Forelimb muscle (tissue), 1 donor: ENCODE measurements at regions not wholly inside any gene's neighbourhood (a gene's known extent, or its start where the extent isn't known, plus 50 kb on each side); places are given as distances from the start of the nearest gene placed in this dataset.
"Not testable (repeated sequence)": the region's sequence is repeated elsewhere in the genome, so short reads cannot be mapped to it uniquely, and the experiment has no call there.

ENCODE experiments used
- DNase-seq: peaks from one replicate; pipeline ENCODE4 v3.0.0-alpha.2; 2013; ENCODE audit warnings: low read depth

GRCh38 chr14:38056270-38056669, 151.4 kb upstream of the SSTR1 start:
- no peak for DNase-seq

GRCh38 chr14:38062223-38062622, 145.5 kb upstream of the SSTR1 start:
- not testable (repeated sequence) for DNase-seq

- DNase-seq, result no peak
Measured at GRCh38 chr14:38063711-38064320, 143.9 kb upstream of the SSTR1 start.

GRCh38 chr14:38065106-38065762, 142.5 kb upstream of the SSTR1 start:
- no peak for DNase-seq

GRCh38 chr14:38070061-38070588, 137.6 kb upstream of the SSTR1 start:
- DNase-seq, result no peak

GRCh38 chr14:38073641-38074040, 134.1 kb upstream of the SSTR1 start:
- no peak for DNase-seq

- DNase-seq, result no peak
Measured at GRCh38 chr14:38074081-38074480, 133.6 kb upstream of the SSTR1 start.

GRCh38 chr14:38074754-38075153, 132.9 kb upstream of the SSTR1 start:
- DNase-seq, result no peak

GRCh38 chr14:38078393-38078792, 129.3 kb upstream of the SSTR1 start:
- DNase-seq, result no peak

GRCh38 chr14:38079268-38079667, 128.4 kb upstream of the SSTR1 start:
- DNase-seq, result no peak

GRCh38 chr14:38079886-38080285, 127.8 kb upstream of the SSTR1 start:
- DNase-seq, result no peak

GRCh38 chr14:38080696-38081095, 127.0 kb upstream of the SSTR1 start:
- DNase-seq, result no peak

GRCh38 chr14:38083039-38083438, 124.7 kb upstream of the SSTR1 start:
- no peak for DNase-seq

- no peak for DNase-seq
Measured at GRCh38 chr14:38089123-38089522, 118.6 kb upstream of the SSTR1 start.

- DNase-seq, result no peak
Measured at GRCh38 chr14:38090506-38090905, 117.2 kb upstream of the SSTR1 start.

GRCh38 chr14:38098074-38098836, 109.4 kb upstream of the SSTR1 start:
- no peak for DNase-seq

GRCh38 chr14:38101679-38102078, 106.0 kb upstream of the SSTR1 start:
- DNase-seq, result no peak

GRCh38 chr14:38103542-38104225, 104.0 kb upstream of the SSTR1 start:
- DNase-seq, result no peak

GRCh38 chr14:38105106-38105702, 102.5 kb upstream of the SSTR1 start:
- DNase-seq, result no peak

- DNase-seq, result no peak
Measured at GRCh38 chr14:38107216-38107631, 100.5 kb upstream of the SSTR1 start.

- DNase-seq, result no peak
Measured at GRCh38 chr14:38108681-38109080, 99.0 kb upstream of the SSTR1 start.

GRCh38 chr14:38110258-38110657, 97.4 kb upstream of the SSTR1 start:
- DNase-seq, result no peak
